Renal cortex interstitium (tissue), 11 donors: ENCODE measurements at regions not wholly inside any gene's neighbourhood (a gene's known extent, or its start where the extent isn't known, plus 50 kb on each side); places are given as distances from the start of the nearest gene placed in this dataset.

Experiments
- DNase-seq, 11 donors: peaks; one replicate each; pipeline ENCODE4 v3.0.0-alpha.2; 2013; ENCODE audit warnings: low read depth in 9 of 11, low spot score in 4 of 11; ENCODE audit errors: extremely low read depth in 1 of 11

GRCh38 chr1:184212649-184213314 is 161.3 kb downstream of the TSEN15 start:
- DNase-seq = peak in 6 of 11 donors; percentile 29 to 61 (median 46)

- DNase-seq = no peak
Measured at GRCh38 chr1:184214128-184214527, 162.6 kb downstream of the TSEN15 start.

GRCh38 chr1:184215274-184215925 is 163.9 kb downstream of the TSEN15 start:
- no peak for DNase-seq

DNA sequence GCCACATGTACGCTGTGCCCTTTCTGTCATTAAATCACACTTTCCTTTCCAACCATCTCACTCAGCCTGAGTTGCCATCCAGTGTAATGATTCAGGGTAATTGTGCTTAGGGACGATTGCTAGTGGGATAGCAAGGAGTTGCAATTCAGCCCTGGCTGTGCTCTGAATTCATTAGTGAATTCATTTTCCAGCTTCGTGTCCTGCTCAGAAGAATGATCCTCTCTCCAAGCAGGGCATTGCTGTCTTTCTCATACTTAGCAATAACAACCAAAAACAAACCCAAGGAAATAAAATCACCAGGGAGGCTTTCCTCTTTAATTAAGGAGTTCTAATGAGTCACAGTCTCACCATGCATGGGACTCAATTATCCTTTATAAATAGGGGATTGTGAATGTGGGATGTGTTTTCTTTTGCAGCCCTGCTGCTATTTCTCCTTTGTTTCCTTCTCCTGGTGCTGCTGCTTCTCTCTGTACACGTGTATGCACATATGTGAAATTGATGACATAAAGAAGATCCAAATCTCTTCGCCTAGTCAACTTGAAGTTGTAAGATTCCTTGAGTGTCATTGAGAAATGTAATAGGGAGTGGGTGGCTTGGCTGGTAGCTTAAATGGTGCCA is 167.0 kb downstream of the TSEN15 start:
- DNase-seq = no peak

- DNase-seq = no peak
Measured at GRCh38 chr1:184219414-184219813, 167.4 kb upstream of the C1orf21 start.

DNA sequence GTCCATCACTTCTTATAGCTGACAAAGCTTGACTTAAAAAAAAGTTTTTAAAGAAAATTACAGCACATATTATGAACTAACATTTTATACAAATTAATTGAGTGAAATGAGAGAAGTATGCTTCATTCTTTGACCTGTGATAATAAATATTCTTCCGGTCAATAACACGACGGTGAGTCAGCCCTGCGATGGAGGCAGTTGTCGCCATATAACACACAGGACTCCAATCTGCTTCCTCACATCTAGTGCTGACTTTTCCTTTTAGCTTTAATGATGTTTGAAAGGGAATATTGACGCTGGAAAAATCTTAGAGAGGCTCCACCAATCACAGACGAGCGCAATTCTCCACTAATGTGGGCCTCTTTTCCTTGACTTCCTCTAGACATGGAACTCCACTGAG is 166.9 kb upstream of the C1orf21 start:
- no peak for DNase-seq

- DNase-seq = no peak
Measured at GRCh38 chr1:184221087-184221486, 165.7 kb upstream of the C1orf21 start.

GRCh38 chr1:184222652-184223052 is 164.2 kb upstream of the C1orf21 start:
- no peak for DNase-seq

DNA sequence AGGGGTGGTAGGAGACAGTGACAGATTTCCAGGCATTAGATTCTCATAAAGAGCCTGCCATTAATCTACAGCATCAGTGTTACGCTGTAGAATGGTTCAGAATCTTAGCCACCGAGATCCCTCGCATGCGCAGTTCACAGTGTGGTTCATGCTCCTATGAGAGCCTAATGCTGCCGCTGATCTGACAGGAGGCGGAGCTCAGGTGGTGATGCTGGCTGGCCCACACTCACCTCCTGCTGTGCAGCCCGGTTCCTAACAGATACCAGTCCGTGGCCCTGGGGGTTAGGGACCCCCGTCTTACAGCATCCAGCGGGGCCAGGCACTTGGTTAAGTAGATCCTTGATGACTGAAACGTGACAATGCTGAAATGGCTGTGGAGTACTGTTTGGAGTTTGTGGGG is 163.6 kb upstream of the C1orf21 start:
- DNase-seq = no peak

DNA sequence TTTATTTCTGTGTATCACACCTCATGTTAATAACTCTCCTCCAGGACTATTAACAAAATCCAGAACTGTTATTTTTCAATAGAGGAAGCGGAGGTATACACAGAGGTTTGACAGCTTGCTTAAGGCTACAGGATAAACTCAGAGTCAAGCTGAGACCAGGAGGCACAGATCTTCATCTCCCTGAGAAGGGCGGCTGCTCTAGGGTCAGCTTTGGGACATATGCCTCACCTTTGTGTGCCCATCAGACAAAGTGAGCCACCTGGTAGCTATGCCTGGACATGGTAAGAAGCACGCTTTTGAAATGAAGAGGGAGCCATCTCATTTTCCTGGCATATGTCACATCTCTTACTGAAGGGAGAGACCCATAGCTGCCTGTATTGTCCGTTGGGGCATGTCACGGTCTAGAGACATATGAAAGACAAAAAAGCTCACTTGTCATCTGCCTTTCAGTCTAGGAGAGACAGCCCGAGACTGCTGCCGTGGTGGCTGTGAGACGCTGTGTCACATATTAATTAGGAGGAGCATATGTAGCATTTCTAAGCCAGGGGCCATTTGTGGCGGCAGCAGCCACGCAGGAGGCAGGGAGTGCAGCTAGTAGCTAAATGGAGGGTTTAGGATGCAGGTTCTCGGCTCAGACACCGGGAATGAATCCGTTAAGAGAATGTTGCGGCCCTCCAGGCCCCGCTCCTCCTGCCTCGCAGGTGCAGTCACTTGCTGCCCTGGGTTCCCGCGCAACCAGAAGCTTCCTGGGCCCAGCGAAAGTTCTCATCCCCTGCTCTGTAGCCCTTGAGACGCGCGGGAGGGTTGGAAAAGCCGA is 161.3 kb upstream of the C1orf21 start:
- no peak for DNase-seq

- no peak for DNase-seq
Measured at GRCh38 chr1:184226100-184226487, 160.7 kb upstream of the C1orf21 start.

- no peak for DNase-seq
Measured at GRCh38 chr1:184228558-184228957, 158.3 kb upstream of the C1orf21 start.

GRCh38 chr1:184237588-184237987 is 149.2 kb upstream of the C1orf21 start:
- DNase-seq = no peak

DNA sequence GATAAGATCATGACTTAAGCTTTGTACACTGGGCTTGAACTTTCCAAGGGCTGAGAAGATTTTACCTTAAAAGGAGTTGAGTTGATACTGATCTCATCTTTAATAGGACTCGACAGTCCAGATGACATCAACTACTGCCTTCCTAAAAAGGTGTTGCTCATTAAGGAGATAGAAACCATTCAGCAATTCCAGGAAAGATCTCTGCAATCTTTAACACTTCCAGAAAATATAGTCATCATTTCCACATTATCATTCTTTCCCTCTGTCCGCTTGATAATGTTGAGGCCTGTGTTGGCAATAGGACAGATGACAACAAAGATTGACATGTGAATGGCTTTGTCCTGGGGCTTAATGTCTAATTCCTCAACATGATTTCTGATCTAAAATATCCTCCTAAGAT is 145.4 kb upstream of the C1orf21 start:
- DNase-seq = no peak

GRCh38 chr1:184242507-184242943 is 144.3 kb upstream of the C1orf21 start:
- DNase-seq = no peak

- DNase-seq = no peak
Measured at GRCh38 chr1:184244962-184245361, 141.9 kb upstream of the C1orf21 start.

GRCh38 chr1:184247671-184248070 is 139.2 kb upstream of the C1orf21 start:
- DNase-seq = no peak

DNA sequence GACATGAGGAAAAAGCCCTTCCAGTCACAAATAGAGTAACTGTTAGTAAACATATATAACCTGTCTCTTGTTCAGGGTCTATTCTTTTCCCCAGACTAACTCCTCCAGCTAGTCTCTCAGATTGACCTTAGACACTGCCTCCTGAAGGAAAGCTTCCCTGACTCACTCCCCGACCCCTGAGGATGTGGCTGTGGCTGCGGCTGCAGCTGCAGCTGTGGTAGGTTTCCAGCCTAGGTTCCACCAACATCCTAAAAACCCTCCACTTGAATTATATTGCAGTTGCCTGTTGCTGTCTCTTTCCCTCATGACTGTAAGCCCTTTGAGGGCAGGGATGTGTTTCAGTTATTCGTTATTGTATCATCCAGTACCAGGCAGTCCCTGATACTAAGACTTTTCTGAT is 132.9 kb upstream of the C1orf21 start:
- no peak for DNase-seq

- DNase-seq = no peak
Measured at GRCh38 chr1:184254849-184255248, 132.0 kb upstream of the C1orf21 start.

GRCh38 chr1:184255560-184255959 is 131.3 kb upstream of the C1orf21 start:
- DNase-seq = peak in 1 of 11 donors; percentile 12
